RCC 7860 (cell line): ENCODE measurements at regions not wholly inside any gene's neighbourhood (a gene's known extent, or its start where the extent isn't known, plus 50 kb on each side); places are given as distances from the start of the nearest gene placed in this dataset.
A peak's percentile ranks its signal among the peaks of the same experiment; 100 is the strongest.
"Not testable (repeated sequence)": the region's sequence is repeated elsewhere in the genome, so short reads cannot be mapped to it uniquely, and the experiment has no call there.

Experiments used
- DNase-seq: peaks from one replicate; pipeline ENCODE4 v3.0.0-alpha.2; 2015; ENCODE audit warnings: low spot score
- FAIRE-seq: peaks from 2 replicates; lab custom pipeline; 2012; peaks lifted over from hg19 to GRCh38; lab: Jason Lieb, UNC

- no peak for DNase-seq
- FAIRE-seq, result no peak
These were observed 78.8 kb downstream of the IGLL1 start for GRCh38 chr22:23501261-23501619.

- DNase-seq, result no peak
- no peak for FAIRE-seq
These were observed 79.4 kb downstream of the IGLL1 start for GRCh38 chr22:23500508-23501260.

- FAIRE-seq (no peak), DNase-seq (no peak)
These were observed 80.1 kb downstream of the IGLL1 start for GRCh38 chr22:23499845-23500500.

GRCh38 chr22:23498811-23499798 lies 81.0 kb downstream of the IGLL1 start:
- DNase-seq (no peak), FAIRE-seq (no peak)

GRCh38 chr22:23497889-23498288 lies 82.2 kb downstream of the IGLL1 start:
- FAIRE-seq, DNase-seq: not testable (repeated sequence)

GRCh38 chr22:23497016-23497885 lies 82.8 kb downstream of the IGLL1 start:
- FAIRE-seq (no peak), DNase-seq (no peak)

GRCh38 chr22:23496445-23496833 lies 83.7 kb downstream of the IGLL1 start:
- FAIRE-seq (no peak), DNase-seq (no peak)

- DNase-seq (no peak), FAIRE-seq (no peak)
These were observed 84.3 kb downstream of the IGLL1 start for GRCh38 chr22:23495614-23496444.

GRCh38 chr22:23494930-23495266 lies 85.2 kb downstream of the IGLL1 start:
- no peak for DNase-seq
- FAIRE-seq, result no peak

GRCh38 chr22:23485490-23485889 lies 94.6 kb downstream of the IGLL1 start:
- peak; percentile 93 for FAIRE-seq
- DNase-seq, result no peak

- no peak for DNase-seq
- no peak for FAIRE-seq
These were observed 95.4 kb downstream of the IGLL1 start for GRCh38 chr22:23484651-23485050.

GRCh38 chr22:23481369-23481768 lies 98.7 kb downstream of the IGLL1 start:
- no peak for FAIRE-seq
- no peak for DNase-seq

- FAIRE-seq, result no peak
- DNase-seq, result peak; percentile 18
These were observed 101.9 kb downstream of the IGLL1 start for GRCh38 chr22:23478175-23478574.

- DNase-seq, FAIRE-seq: not testable (repeated sequence)
These were observed 105.6 kb downstream of the IGLL1 start for GRCh38 chr22:23474531-23474930.

- DNase-seq (no peak), FAIRE-seq (no peak)
These were observed 106.2 kb downstream of the IGLL1 start for GRCh38 chr22:23473901-23474300.

GRCh38 chr22:23472376-23472775 lies 107.7 kb downstream of the IGLL1 start:
- not testable (repeated sequence) for DNase-seq, FAIRE-seq

- FAIRE-seq, result no peak
- DNase-seq, result no peak
These were observed 108.4 kb downstream of the IGLL1 start for GRCh38 chr22:23471698-23472097.

GRCh38 chr22:23470811-23471389 lies 109.2 kb downstream of the IGLL1 start:
- no peak for FAIRE-seq
- no peak for DNase-seq

- no peak for FAIRE-seq
These were observed 112.3 kb downstream of the IGLL1 start for GRCh38 chr22:23467721-23468294.

More at GRCh38 chr22:23467721-23468294, 112.3 kb downstream of the IGLL1 start:
- DNase-seq, result no peak
